ENCODE measurements at regions not wholly inside any gene's neighbourhood (a gene's known extent, or its start where the extent isn't known, plus 50 kb on each side); places are given as distances from the start of the nearest gene placed in this dataset.

DNA sequence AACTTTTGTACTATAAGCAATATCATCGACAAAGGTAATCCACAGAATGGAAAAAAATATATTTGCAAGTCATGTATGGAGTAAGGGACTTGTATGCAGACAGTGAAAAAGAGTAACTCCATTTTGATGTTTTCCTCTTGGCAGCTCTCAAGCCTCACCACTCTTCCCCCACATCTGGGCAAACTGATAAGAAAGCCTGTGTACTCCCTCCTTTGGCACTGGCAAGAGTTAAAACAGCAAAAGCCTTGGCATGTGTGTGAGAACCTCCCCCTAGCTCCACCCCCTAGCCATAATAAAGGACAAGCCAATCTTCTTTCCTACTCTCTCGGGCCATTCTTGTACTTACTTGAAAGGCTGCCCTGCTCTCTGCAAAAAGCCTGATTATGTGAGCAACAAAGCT is 335.2 kb downstream of the LRATD1 start:
- no peak for TF ChIP-seq SIN3A (conservative IDR thresholded peaks at IDR 0.05 in 1 of 2, IDR thresholded peaks at IDR 0.05 in 1 of 2; ENCODE audit: low read depth in 1 of 2, low read length in 2 of 2)
- no peak for TF ChIP-seq TCF12 (IDR thresholded peaks at IDR 0.05; ENCODE audit: low read depth, low read length)
- no peak for TF ChIP-seq JUND (IDR thresholded peaks at IDR 0.05; ENCODE audit: low read length)
- TF ChIP-seq, protein P1, sequence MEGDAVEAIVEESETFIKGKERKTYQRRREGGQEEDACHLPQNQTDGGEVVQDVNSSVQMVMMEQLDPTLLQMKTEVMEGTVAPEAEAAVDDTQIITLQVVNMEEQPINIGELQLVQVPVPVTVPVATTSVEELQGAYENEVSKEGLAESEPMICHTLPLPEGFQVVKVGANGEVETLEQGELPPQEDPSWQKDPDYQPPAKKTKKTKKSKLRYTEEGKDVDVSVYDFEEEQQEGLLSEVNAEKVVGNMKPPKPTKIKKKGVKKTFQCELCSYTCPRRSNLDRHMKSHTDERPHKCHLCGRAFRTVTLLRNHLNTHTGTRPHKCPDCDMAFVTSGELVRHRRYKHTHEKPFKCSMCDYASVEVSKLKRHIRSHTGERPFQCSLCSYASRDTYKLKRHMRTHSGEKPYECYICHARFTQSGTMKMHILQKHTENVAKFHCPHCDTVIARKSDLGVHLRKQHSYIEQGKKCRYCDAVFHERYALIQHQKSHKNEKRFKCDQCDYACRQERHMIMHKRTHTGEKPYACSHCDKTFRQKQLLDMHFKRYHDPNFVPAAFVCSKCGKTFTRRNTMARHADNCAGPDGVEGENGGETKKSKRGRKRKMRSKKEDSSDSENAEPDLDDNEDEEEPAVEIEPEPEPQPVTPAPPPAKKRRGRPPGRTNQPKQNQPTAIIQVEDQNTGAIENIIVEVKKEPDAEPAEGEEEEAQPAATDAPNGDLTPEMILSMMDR (IDR thresholded peaks at IDR 0.05; ENCODE audit: control extremely low read depth in 1 of 3, insufficient read depth in 1 of 3, low read depth in 1 of 3, low read length in 3 of 3), result no peak
- no peak for TF ChIP-seq CEBPB (IDR thresholded peaks at IDR 0.05; ENCODE audit: low read depth, low read length)
- TF ChIP-seq EP300 (IDR thresholded peaks at IDR 0.05; ENCODE audit: borderline replicate concordance in 1 of 2, low read depth in 2 of 2, low read length in 2 of 2), result no peak
